HAP-1 (cell line): ENCODE measurements at regions not wholly inside any gene's neighbourhood (a gene's known extent, or its start where the extent isn't known, plus 50 kb on each side); places are given as distances from the start of the nearest gene placed in this dataset.
A peak's percentile ranks its signal among the peaks of the same experiment; 100 is the strongest.
"Not testable (repeated sequence)": the region's sequence is repeated elsewhere in the genome, so short reads cannot be mapped to it uniquely, and the experiment has no call there.

Experiments
- DNase-seq, 2 experiments: peaks; one replicate each; pipeline ENCODE4 v3.0.0-alpha.2; 2016 to 2020; ENCODE audit warnings: low spot score in 2 of 2
- H3K27me3 ChIP-seq: fragments of 250-450 bp; sonication (Bioruptor Pico); 2 replicates; pipeline ENCODE4 v1.5.1; 2020; ENCODE audit warnings: low read depth, mild to moderate bottlenecking, moderate library complexity
- H3K36me3 ChIP-seq: fragments of 250-450 bp; sonication (Bioruptor Pico); replicated peaks from 2 replicates; pipeline ENCODE4 v1.5.1; 2020; ENCODE audit warnings: mild to moderate bottlenecking
- H3K4me1 ChIP-seq: fragments of 250-450 bp; sonication (Bioruptor Pico); 2 replicates; pipeline ENCODE4 v1.5.1; 2020; ENCODE audit warnings: mild to moderate bottlenecking
- H3K4me3 ChIP-seq: fragments of 250-450 bp; sonication (Bioruptor Pico); 2 replicates; pipeline ENCODE4 v1.5.1; 2020; ENCODE audit warnings: mild to moderate bottlenecking, moderate library complexity
- H3K9me3 ChIP-seq: fragments of 250-450 bp; sonication (Bioruptor Pico); 2 replicates; pipeline ENCODE4 v1.5.1; 2020; ENCODE audit warnings: mild to moderate bottlenecking, moderate library complexity
- in situ Hi-C: fragments of 300-500 bp; cut with MboI; formaldehyde crosslinking; loops from 3 replicates; pipeline ENCODE4 v1.14.3; 2020; ENCODE audit warnings: low sequenced_read_pairs, inconsistent platforms, mixed read lengths

DNA sequence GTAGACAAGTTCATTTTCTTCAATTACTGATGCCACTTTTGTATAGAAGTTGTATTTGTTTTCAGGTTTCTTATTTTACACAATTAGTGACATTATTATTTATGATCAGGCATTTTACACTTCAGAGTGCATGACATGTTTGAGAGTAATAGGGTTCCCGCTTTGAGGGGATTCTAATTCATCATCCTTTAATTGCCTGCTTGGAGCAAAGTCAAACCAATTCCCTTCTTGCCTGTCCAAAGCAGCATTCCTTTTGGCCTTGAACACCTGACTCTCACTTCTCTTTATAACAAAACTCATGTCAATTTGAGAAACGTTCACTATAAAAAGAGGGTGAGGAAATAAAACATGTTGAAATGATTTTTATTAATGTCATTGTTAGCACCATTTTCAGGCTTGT, 1149.4 kb downstream of the NXPH1 start:
- no peaks in the 10 kb centered on the region for H3K27me3 ChIP-seq
- in situ Hi-C loops = no loop called here

DNA sequence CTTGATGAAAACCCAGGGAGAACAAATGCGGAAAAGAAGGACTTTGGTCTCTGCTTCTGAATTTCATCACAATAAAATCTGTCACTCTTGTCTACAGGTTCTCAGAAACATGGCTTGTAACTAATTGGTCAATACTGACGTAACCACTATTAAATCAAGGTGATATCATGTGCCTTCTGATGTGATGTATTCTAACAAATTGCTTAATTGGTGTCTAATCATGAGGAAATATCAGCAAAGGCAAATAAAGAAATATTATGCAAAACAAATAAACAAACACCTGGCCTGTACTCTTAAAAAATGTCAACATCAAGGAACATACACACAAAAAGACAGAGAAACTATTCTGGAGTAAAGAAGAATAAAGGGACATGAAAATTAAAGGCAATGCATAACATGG, 1165.0 kb downstream of the NXPH1 start:
- in situ Hi-C loops = no loop called here
- DNase-seq = no peak
- Histone ChIP-seq H3K4me3 (no peak overlapping the region), H3K4me1 (no peaks in the 10 kb centered on the region), H3K27me3 (no peaks in the 10 kb centered on the region), H3K9me3 (no peaks in the 10 kb centered on the region; the same call in 1 of the 2 replicates), H3K36me3 (no peaks in the 10 kb centered on the region)

More for the DNA sequence above, 1149.4 kb downstream of the NXPH1 start:
- H3K4me1 ChIP-seq = peaks cover 18% of the 10 kb centered on the region
- H3K4me3 ChIP-seq = no peak overlapping the region
- no peaks in the 10 kb centered on the region; the same call in 1 of the 2 replicates for H3K9me3 ChIP-seq
- no peak for DNase-seq
- no peaks in the 10 kb centered on the region for H3K36me3 ChIP-seq

DNA sequence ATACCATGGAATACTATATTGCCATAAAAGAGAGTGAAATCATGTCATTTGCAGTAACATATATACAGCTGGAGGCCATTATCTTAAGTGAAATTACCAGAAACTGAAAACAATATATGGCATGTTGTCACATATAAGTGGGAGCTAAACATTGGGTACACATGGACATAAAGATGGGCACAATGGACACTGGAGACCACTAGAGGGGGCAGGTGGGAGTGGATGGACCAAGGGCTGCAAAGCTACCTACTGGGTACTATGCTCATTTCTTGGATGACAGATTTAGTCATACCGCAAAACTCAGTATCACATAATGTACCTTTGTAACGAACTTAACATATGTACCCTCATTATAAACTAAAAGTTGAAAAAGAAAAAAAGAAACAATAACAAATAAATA, 1167.6 kb downstream of the NXPH1 start:
- peak in 1 of 2 experiments; percentile 30 for DNase-seq
- Histone ChIP-seq H3K27me3 (no peaks in the 10 kb centered on the region), H3K36me3 (no peaks in the 10 kb centered on the region), H3K4me1 (no peaks in the 10 kb centered on the region), H3K4me3 (no peak overlapping the region), H3K9me3 (no peaks in the 10 kb centered on the region; the same call in 1 of the 2 replicates)
- in situ Hi-C loops = no loop called here

DNA sequence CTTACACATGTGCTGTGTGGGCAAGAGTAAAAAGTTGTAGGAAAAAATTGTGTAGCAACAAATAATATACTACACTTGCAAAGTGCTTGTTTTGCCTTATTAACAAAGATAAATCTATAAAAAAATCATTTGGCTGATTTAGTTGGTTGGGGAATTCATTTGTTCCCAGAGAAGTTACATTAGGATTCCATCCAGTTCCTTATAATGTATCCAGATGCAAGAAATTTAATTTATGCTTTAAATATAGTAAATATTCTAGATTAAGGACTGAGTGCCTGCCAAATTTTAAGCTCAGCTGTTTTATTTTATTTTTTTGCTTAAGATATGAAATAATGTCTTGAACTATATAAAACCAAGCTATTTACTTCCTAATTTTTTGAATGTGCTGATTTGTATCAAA, 1169.9 kb downstream of the NXPH1 start:
- H3K4me3 ChIP-seq = no peak overlapping the region
- no peaks in the 10 kb centered on the region for H3K36me3 ChIP-seq
- no peak for DNase-seq
- no peaks in the 10 kb centered on the region for H3K4me1 ChIP-seq
- in situ Hi-C loops = no loop called here
- H3K27me3 ChIP-seq = no peaks in the 10 kb centered on the region
- no peaks in the 10 kb centered on the region; the same call in 1 of the 2 replicates for H3K9me3 ChIP-seq

DNA sequence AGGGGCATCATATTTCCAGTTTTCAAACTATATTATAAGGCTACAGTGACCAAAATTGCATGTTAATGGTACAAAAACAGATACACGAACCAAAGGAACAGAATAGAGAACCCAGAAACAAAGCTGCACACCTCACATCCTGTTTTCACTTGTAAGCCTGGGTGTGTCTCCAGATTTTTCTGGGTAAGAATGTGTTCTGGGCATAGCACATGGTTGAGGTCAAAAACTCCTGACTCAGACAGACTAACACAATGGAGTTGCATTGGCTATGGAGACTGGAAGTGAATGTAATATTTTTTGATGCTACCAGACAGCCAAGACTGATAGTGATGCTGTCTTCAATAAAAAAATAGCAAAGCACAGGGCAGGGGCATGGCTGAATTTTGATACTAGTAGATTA, 1175.2 kb downstream of the NXPH1 start:
- H3K9me3 ChIP-seq = no peaks in the 10 kb centered on the region
- H3K36me3 ChIP-seq = no peaks in the 10 kb centered on the region
- DNase-seq = no peak
- H3K4me3 ChIP-seq = no peak overlapping the region
- H3K27me3 ChIP-seq = no peaks in the 10 kb centered on the region
- no peaks in the 10 kb centered on the region for H3K4me1 ChIP-seq
- in situ Hi-C loops = no loop called here

DNA sequence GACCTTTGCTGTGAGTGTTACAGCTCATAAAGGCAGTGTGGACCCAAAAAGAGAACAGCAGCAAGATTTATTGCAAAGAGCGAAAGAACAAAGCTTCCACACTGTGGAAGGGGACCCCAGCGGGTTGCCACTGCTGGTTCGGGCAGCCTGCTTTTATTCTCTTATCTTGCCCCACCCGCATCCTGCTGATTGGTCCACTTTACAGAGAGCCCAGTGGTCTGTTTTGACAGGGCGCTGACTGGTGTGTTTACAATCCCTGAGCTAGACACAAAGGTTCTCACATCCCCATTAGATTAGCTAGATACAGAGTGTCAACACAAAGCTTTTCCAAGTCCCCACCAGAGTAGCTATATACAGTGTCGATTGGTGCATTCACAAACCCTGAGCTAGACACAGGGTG, 1187.5 kb downstream of the NXPH1 start:
- H3K9me3 ChIP-seq, H3K27me3 ChIP-seq, H3K36me3 ChIP-seq, DNase-seq, H3K4me3 ChIP-seq, in situ Hi-C loops, H3K4me1 ChIP-seq: not testable (repeated sequence)

DNA sequence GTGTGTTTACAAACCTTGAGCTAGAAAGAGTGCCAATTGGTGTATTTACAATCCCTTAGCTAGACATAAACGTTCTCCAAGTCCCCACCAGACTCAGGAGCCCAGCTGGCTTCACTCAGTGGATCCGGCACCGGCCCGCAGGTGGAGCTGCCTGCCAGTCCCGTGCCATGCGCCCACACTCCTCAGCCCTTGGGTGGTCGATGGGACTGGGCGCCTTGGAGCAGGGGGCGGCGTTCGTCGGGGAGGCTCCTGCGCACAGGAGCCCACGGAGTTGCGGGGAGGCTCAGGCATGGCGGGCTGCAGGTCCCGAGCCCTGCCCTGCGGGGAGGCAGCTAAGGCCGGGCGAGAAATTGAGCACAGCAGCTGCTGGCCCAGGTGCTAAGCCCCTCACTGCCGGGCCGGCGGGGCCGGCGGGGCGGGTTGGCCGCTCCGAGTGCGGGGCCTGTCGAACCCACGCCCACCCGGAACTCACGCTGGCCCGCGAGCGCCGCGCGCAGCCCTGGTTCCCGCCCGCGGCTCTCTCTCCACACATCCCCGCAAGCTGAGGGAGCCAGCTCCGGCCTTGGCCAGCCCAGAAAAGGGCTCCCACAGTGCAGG, 1188.0 kb downstream of the NXPH1 start:
- in situ Hi-C loops = not testable (repeated sequence)

DNA sequence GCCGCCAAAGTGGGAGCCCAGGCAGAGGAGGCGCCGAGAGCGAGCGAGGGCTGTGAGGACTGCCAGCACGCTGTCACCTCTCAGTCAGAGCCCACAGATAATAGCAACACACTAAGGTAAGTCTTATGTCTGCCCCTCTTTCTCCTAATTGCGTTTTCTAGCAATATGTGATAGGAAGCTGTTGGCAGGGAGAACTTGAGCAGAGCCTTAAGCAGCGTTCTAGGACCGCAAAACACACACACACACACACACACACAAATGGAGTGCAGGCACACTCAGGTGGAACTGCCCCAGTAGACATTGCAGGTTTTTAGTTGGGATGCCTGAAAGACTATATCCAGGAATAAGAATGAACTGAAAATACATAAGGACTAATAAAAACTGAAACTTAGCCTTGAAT, 1188.5 kb downstream of the NXPH1 start:
- in situ Hi-C loops = no loop called here
- Histone ChIP-seq H3K27me3 (no peaks in the 10 kb centered on the region), H3K4me1 (no peaks in the 10 kb centered on the region), H3K9me3 (no peaks in the 10 kb centered on the region), H3K36me3 (no peaks in the 10 kb centered on the region), H3K4me3 (no peak overlapping the region)
- no peak for DNase-seq

More for the DNA sequence above, 1188.0 kb downstream of the NXPH1 start:
- not testable (repeated sequence) for H3K36me3 ChIP-seq, H3K27me3 ChIP-seq, H3K4me3 ChIP-seq, H3K9me3 ChIP-seq, H3K4me1 ChIP-seq, DNase-seq

DNA sequence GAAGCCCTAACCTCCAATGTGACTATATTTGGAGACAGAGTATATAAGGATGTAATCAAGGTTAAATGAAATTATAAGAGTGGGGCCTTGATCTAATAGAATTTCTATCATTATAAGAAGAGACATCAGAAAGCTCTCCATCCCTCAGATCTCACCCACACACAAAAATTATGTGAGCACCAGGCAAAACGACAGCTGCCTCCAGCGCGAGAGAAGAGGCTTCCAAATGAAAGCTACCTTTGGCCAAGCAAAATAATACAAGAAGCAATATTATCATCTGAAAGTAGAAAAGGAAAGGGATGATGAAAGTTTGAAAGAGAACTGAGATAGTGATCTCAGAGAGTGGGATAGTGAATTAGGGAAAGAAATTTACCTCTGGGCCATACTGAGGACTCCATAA, 1192.5 kb downstream of the NXPH1 start:
- H3K4me1 ChIP-seq = no peaks in the 10 kb centered on the region
- no peaks in the 10 kb centered on the region for H3K27me3 ChIP-seq
- H3K9me3 ChIP-seq = no peaks in the 10 kb centered on the region
- no peaks in the 10 kb centered on the region for H3K36me3 ChIP-seq
- DNase-seq = no peak
- H3K4me3 ChIP-seq = no peak overlapping the region
- in situ Hi-C loops = no loop called here

DNA sequence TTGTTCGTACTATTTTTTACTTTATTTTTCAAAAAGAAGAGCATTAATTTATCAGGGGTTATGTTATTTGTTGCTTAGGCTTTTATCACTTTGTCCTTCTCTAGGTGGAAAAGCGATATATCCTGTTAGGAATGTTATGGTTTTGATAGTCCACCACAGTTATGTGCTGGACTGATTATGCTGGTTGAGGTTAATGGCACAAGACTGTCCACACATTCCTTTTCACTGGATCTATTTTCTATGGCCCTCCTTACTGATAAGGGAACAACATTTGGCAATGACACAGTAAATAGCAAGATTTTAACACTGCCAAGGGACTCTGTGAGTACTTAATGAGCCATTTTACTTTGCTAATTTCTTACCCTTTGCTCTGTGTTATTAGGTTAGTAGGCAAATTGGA, 1212.3 kb downstream of the NXPH1 start:
- Histone ChIP-seq H3K27me3 (no peaks in the 10 kb centered on the region), H3K4me3 (no peak overlapping the region), H3K36me3 (no peaks in the 10 kb centered on the region), H3K4me1 (no peaks in the 10 kb centered on the region; the same call in 1 of the 2 replicates), H3K9me3 (no peaks in the 10 kb centered on the region)
- DNase-seq = no peak
- in situ Hi-C loops = no loop called here

DNA sequence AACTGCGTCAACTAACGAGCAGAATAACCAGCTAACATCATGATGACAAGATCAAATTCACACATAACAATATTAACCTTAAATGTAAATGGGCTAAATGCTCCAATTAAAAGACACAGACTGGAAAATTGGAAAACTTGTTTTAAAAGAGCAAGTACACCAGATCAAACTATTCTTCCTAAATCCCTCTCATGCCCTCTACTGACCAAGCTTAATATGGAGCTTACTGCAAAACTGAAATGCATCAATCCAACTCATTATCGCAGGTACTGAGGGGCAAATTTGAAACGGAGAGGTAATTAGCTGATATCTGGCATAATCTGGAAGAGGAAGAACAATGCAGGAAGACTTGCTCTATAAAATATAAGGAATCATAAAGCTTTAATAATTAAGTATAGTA, 1223.8 kb downstream of the NXPH1 start:
- H3K4me3 ChIP-seq = no peak overlapping the region
- in situ Hi-C loops = no loop called here
- no peaks in the 10 kb centered on the region for H3K27me3 ChIP-seq
- no peaks in the 10 kb centered on the region for H3K9me3 ChIP-seq
- H3K4me1 ChIP-seq = no peaks in the 10 kb centered on the region
- no peak for DNase-seq
- no peaks in the 10 kb centered on the region for H3K36me3 ChIP-seq

DNA sequence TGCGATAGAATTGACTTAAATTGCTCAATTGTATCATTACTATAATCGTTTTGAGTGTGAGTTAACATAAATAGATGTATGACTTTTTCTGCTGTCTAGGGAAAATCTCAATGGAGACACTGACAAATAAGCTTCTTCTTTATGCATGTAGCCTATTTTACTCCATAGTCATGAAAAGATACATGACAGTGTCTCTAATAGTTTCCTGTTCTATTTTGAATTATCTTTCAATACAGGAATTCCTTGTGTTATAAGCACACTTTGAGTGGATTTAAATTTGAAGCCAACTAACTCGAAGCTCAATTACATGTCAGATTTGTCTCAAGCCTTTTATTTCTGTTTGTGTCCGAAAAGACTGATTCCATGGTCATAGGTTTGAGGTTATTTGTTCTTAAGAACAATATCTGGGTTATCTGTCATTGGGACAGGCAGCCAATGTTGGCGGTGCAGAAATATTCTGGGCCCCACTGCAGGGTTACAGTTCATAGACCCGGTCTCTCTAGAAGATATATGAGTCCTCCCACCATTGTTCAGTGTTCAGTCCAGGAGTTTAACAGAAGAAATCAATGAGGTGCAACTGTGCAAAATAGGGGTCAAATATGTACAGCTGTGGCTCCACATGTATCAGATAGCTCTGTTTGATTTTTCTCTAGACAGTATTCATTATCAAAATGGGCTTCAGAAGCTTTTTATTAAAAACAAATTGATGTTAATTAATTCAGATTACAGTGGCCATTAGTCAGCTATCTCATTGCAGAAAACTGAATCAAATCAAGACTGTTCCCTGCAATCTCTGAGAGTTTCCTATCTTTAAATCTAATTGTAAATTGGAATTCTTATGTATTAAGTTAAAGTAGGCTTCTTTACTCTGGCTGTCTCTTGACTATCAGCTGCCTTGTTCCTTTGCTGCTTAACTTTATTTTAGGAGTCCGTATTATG, 1238.8 kb downstream of the NXPH1 start:
- in situ Hi-C loops = no loop called here

DNA sequence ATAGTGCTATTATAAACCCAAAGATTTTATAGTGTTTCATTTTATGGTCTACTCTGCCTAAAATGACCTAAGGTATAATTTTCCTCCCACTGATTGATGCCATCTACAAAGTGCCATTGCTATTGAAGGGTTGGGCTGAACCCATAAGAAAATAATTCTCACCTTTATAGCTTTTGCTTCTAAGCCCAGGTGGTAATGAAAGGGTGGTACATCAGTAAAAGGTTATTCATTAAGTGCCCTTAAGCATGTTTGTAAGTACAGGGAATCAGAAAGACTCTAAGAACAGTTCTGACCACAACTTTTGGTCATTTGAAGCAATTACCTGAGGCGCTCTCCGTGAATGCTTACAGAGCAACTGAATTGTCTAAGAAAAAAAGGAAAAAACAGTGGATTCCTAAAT, 1247.3 kb downstream of the NXPH1 start:
- DNase-seq = no peak

More for the DNA sequence above, 1238.8 kb downstream of the NXPH1 start:
- Histone ChIP-seq H3K4me1 (no peaks in the 10 kb centered on the region), H3K9me3 (no peaks in the 10 kb centered on the region), H3K4me3 (no peak overlapping the region), H3K27me3 (no peaks in the 10 kb centered on the region), H3K36me3 (no peaks in the 10 kb centered on the region)
- DNase-seq = no peak

DNA sequence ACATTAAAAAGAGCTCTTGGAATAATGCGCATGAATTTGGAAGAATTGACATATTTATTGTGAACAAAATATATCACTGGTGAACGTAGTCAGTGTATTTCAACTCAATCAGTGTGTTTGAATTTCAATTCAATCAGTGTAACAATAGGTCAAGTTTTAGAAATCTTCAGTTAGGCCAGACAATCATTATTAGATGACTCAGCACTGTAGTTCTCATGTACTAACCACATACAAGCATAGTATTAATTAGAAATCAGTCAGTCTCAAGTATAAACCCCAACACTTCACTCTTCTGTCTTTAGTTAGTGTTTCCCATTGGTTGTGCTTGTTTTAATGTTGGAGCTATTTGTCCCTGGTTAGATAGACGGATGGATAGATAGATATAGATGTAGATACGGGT, 1247.9 kb downstream of the NXPH1 start:
- DNase-seq = no peak
- Histone ChIP-seq H3K36me3 (no peaks in the 10 kb centered on the region), H3K9me3 (no peaks in the 10 kb centered on the region), H3K4me3 (no peak overlapping the region), H3K27me3 (no peaks in the 10 kb centered on the region), H3K4me1 (peaks cover 2% of the 10 kb centered on the region; the same call in 1 of the 2 replicates)
- in situ Hi-C loops = no loop called here

More for the DNA sequence above, 1247.3 kb downstream of the NXPH1 start:
- Histone ChIP-seq H3K4me3 (no peak overlapping the region), H3K27me3 (no peaks in the 10 kb centered on the region), H3K4me1 (peaks cover 2% of the 10 kb centered on the region; the same call in 1 of the 2 replicates), H3K9me3 (no peaks in the 10 kb centered on the region), H3K36me3 (no peaks in the 10 kb centered on the region)
- in situ Hi-C loops = no loop called here
